Calu3 (cell line): ENCODE measurements at regions not wholly inside any gene's neighbourhood (a gene's known extent, or its start where the extent isn't known, plus 50 kb on each side); places are given as distances from the start of the nearest gene placed in this dataset.
A peak's percentile ranks its signal among the peaks of the same experiment; 100 is the strongest.

Experiments used
- BruUV-seq: library from RNA; stranded (reverse); fragments of 400-500 nt; replicated peaks from 2 replicates; lab custom pipeline; 2021; lab: Mats Ljungman, UMichigan
- CTCF ChIA-PET: fragments of 300-600 bp; sonication (Branson Sonifier 250); formaldehyde crosslinking; loops from one replicate; lab custom pipeline; 2022; ENCODE audit warnings: antibody characterized with exemption; lab: Charles Lee
- DNase-seq: peaks from one replicate; pipeline ENCODE4 v3.0.0; 2022
- H3K27ac Mint-ChIP-seq: one replicate; pipeline ENCODE4 v1.8.0; 2022; ENCODE audit warnings: mixed read lengths; ENCODE audit not compliant: unreplicated experiment
- H3K27me3 Mint-ChIP-seq: one replicate; pipeline ENCODE4 v1.8.0; 2022; ENCODE audit warnings: mixed read lengths; ENCODE audit not compliant: unreplicated experiment
- H3K36me3 Mint-ChIP-seq: one replicate; pipeline ENCODE4 v1.8.0; 2022; ENCODE audit warnings: mild to moderate bottlenecking, moderate library complexity, mixed read lengths; ENCODE audit not compliant: insufficient read depth, unreplicated experiment
- H3K4me1 Mint-ChIP-seq: one replicate; pipeline ENCODE4 v1.8.0; 2022; ENCODE audit warnings: mild to moderate bottlenecking, low read depth, mixed read lengths; ENCODE audit not compliant: unreplicated experiment
- H3K4me3 Mint-ChIP-seq: one replicate; pipeline ENCODE4 v1.8.0; 2022; ENCODE audit warnings: mild to moderate bottlenecking, low read depth, moderate library complexity, mixed read lengths; ENCODE audit not compliant: unreplicated experiment
- H3K9me3 Mint-ChIP-seq: one replicate; pipeline ENCODE4 v1.8.0; 2022; ENCODE audit warnings: low read depth, mixed read lengths; ENCODE audit not compliant: unreplicated experiment
- CTCF ChIP-seq: fragments of 200-600 bp; IDR thresholded peaks from one replicate; pipeline ENCODE4 v1.8.0; 2022; ENCODE audit warnings: antibody characterized with exemption; ENCODE audit not compliant: unreplicated experiment
- intact Hi-C: fragments of 100-400 bp; cut with micrococcal nuclease; formaldehyde crosslinking; loops from one replicate; pipeline ENCODE4 v1.10.0; 2022; ENCODE audit not compliant: unreplicated experiment

- CTCF ChIA-PET: interaction anchor here (0.6 to 1.1 kb wide), 2 partner anchors 21 to 657 kb away, joined by 3 to 6 read pairs; no protein-coding TSS in a partner anchor
- H3K27me3 Mint-ChIP-seq: no peaks in the 10 kb centered on the region
These were observed 200.9 kb upstream of the PKDCC start for GRCh38 chr2:41846962-41847361.

GRCh38 chr2:41847744-41848441 is 199.9 kb upstream of the PKDCC start:
- Mint-ChIP-seq H3K36me3 (no peaks in the 10 kb centered on the region), H3K9me3 (no peaks in the 10 kb centered on the region), H3K4me1 (peaks cover 14% of the 10 kb centered on the region), H3K27me3 (no peaks in the 10 kb centered on the region), H3K4me3 (no peak overlapping the region), H3K27ac (no peak overlapping the region)
- intact Hi-C loops: no loop called here
- BruUV-seq: no TSS peak
- DNase-seq: peak; percentile 27
- CTCF ChIA-PET: interaction anchor here (0.7 to 1.3 kb wide), 4 partner anchors 20 to 240 kb away, joined by 3 to 4 read pairs (median 4); no protein-coding TSS in a partner anchor
- TF ChIP-seq CTCF: no peak

More at GRCh38 chr2:41846962-41847361, 200.9 kb upstream of the PKDCC start:
- no peak for DNase-seq
- Mint-ChIP-seq H3K4me3 (no peak overlapping the region), H3K9me3 (no peaks in the 10 kb centered on the region), H3K4me1 (peaks cover 14% of the 10 kb centered on the region), H3K36me3 (no peaks in the 10 kb centered on the region), H3K27ac (no peak overlapping the region)
- BruUV-seq: no TSS peak
- TF ChIP-seq CTCF: no peak
- intact Hi-C loops: no loop called here

- TF ChIP-seq CTCF: no peak
- no peaks in the 10 kb centered on the region for H3K27me3 Mint-ChIP-seq
- intact Hi-C loops: loop anchor here (10.0 kb wide), 1 partner anchor 473 kb away; no protein-coding TSS in a partner anchor
- CTCF ChIA-PET: interaction anchor here (1.2 to 1.5 kb wide), 2 partner anchors 10 to 205 kb away, joined by 4 to 6 read pairs; no protein-coding TSS in a partner anchor
- peaks cover 14% of the 10 kb centered on the region for H3K4me1 Mint-ChIP-seq
- H3K4me3 Mint-ChIP-seq: no peak overlapping the region
- no peak for DNase-seq
- no peaks in the 10 kb centered on the region for H3K9me3 Mint-ChIP-seq
- BruUV-seq: no TSS peak
- no peak overlapping the region for H3K27ac Mint-ChIP-seq
- H3K36me3 Mint-ChIP-seq: no peaks in the 10 kb centered on the region
These were observed 196.3 kb upstream of the PKDCC start for GRCh38 chr2:41851554-41851953.

GRCh38 chr2:41853427-41854191 is 194.2 kb upstream of the PKDCC start:
- Mint-ChIP-seq H3K36me3 (no peaks in the 10 kb centered on the region), H3K4me3 (no peak overlapping the region), H3K27me3 (no peaks in the 10 kb centered on the region), H3K9me3 (no peaks in the 10 kb centered on the region), H3K4me1 (peaks cover 2% of the 10 kb centered on the region), H3K27ac (no peak overlapping the region)
- intact Hi-C loops: loop anchor here (1.0 to 10.0 kb wide), 3 partner anchors 47 to 471 kb away; no protein-coding TSS in a partner anchor
- no TSS peak for BruUV-seq
- TF ChIP-seq CTCF: peak; percentile 76
- CTCF ChIA-PET: interaction anchor here (0.9 to 2.6 kb wide), 10 partner anchors 10 to 237 kb away, joined by 3 to 17 read pairs (median 5); no protein-coding TSS in a partner anchor
- DNase-seq: peak; percentile 66
